ENCODE measurements at regions not wholly inside any gene's neighbourhood (a gene's known extent, or its start where the extent isn't known, plus 50 kb on each side); places are given as distances from the start of the nearest gene placed in this dataset.

GRCh38 chr1:232179896-232180778, 449.8 kb downstream of the SIPA1L2 start:
- TF ChIP-seq CTCF (IDR thresholded peaks at IDR 0.05), result no peak
- no peak for TF ChIP-seq POLR2A (IDR thresholded peaks at IDR 0.05)
